IPS-18a (cell line): ENCODE measurements at regions not wholly inside any gene's neighbourhood (a gene's known extent, or its start where the extent isn't known, plus 50 kb on each side); places are given as distances from the start of the nearest gene placed in this dataset.

ENCODE experiments used
- H3K27ac ChIP-seq: one replicate; pipeline ENCODE4 v1.5.1; 2013; ENCODE audit warnings: low read length
- H3K27me3 ChIP-seq: one replicate; pipeline ENCODE4 v1.6.1; 2013; ENCODE audit warnings: mild to moderate bottlenecking, low read length; ENCODE audit not compliant: control insufficient read depth, insufficient read depth
- H3K36me3 ChIP-seq: one replicate; pipeline ENCODE4 v1.6.1; 2013; ENCODE audit warnings: low read depth, low read length; ENCODE audit not compliant: control insufficient read depth
- H3K4me1 ChIP-seq: one replicate; pipeline ENCODE4 v1.6.1; 2013; ENCODE audit warnings: low read depth, low read length; ENCODE audit not compliant: control insufficient read depth
- H3K4me3 ChIP-seq: one replicate; pipeline ENCODE4 v1.5.1; 2013; ENCODE audit warnings: low read length
- H3K9ac ChIP-seq: one replicate; pipeline ENCODE4 v1.6.1; 2013; ENCODE audit warnings: mild to moderate bottlenecking, low read length, moderate library complexity
- H3K9me3 ChIP-seq: one replicate; pipeline ENCODE4 v1.6.1; 2013; ENCODE audit warnings: low read depth, low read length; ENCODE audit not compliant: control insufficient read depth

- no peak overlapping the region for H3K4me3 ChIP-seq
- H3K36me3 ChIP-seq: no peaks in the 10 kb centered on the region
- no peak overlapping the region for H3K9ac ChIP-seq
- H3K27ac ChIP-seq: no peak overlapping the region
- H3K27me3 ChIP-seq: no peaks in the 10 kb centered on the region
- no peaks in the 10 kb centered on the region for H3K9me3 ChIP-seq
- peaks cover 15% of the 10 kb centered on the region for H3K4me1 ChIP-seq
These were observed 66.0 kb upstream of the FOXK1 start for GRCh38 chr7:4616116-4616515.

- no peak overlapping the region for H3K9ac ChIP-seq
- no peaks in the 10 kb centered on the region for H3K4me1 ChIP-seq
- H3K36me3 ChIP-seq: no peaks in the 10 kb centered on the region
- H3K4me3 ChIP-seq: no peak overlapping the region
- H3K27me3 ChIP-seq: no peaks in the 10 kb centered on the region
- H3K27ac ChIP-seq: no peak overlapping the region
- no peaks in the 10 kb centered on the region for H3K9me3 ChIP-seq
These were observed 60.7 kb upstream of the FOXK1 start for GRCh38 chr7:4621396-4621795.

DNA sequence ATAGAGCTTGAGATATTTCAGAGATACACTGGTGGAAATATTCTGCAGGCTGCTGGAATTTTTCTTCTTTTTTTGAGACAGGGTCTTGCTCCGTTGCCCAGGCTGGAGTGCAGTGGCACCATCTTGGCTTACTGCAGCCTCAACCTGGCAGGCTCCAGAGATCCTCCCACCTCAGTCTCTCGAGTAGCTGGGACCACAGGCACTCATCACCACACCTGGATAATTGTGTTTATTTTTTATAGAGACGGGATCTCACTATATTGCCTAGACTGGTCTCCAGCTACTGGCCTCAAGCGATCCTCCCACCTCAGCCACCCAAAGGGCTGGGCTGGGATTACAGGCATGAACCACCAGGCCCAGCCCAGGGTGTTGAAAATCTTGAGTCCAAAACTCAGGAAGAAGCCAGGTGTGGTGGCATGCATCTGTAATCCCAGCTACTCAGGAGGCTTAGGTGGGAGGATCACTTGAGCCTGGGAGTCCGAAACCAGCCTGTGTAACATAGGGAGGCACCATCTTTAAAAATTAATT, 55.7 kb upstream of the FOXK1 start:
- Histone ChIP-seq H3K36me3 (no peaks in the 10 kb centered on the region), H3K9me3 (no peaks in the 10 kb centered on the region), H3K27me3 (peaks cover 33% of the 10 kb centered on the region), H3K9ac (no peak overlapping the region), H3K4me1 (no peaks in the 10 kb centered on the region), H3K27ac (no peak overlapping the region), H3K4me3 (no peak overlapping the region)

DNA sequence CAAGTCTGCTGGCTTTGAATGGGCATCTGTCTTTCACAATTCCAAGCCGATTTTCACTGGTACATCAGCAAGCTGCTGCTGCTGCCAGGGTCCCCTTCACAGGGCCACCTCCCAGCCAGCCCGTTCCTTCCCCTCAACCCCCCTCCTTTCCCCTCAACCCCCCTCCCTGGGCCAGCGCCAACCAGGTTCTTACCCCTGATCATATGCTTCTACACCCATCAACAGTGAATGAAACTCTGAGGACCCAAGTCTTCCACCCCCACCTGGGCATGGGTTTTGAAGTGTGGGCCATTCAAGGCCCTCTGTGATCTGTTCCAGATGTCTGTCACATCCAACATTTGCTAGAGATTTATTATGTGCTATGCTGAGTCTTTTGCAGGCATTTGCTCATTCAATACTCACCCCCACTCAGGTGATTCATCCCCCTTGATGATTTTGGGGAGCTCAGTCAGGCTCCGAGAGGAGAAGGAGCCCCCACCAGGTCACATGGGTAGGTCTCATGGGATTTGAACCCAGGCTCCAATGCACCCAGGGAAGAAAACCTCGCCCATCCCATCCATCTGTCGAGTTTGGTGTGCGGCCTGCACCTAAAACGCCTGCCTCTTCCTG, 52.7 kb upstream of the FOXK1 start:
- H3K27me3 ChIP-seq: peaks cover 54% of the 10 kb centered on the region
- no peak overlapping the region for H3K27ac ChIP-seq
- H3K4me1 ChIP-seq: no peaks in the 10 kb centered on the region
- no peaks in the 10 kb centered on the region for H3K36me3 ChIP-seq
- H3K9me3 ChIP-seq: no peaks in the 10 kb centered on the region
- H3K9ac ChIP-seq: no peak overlapping the region
- H3K4me3 ChIP-seq: no peak overlapping the region

DNA sequence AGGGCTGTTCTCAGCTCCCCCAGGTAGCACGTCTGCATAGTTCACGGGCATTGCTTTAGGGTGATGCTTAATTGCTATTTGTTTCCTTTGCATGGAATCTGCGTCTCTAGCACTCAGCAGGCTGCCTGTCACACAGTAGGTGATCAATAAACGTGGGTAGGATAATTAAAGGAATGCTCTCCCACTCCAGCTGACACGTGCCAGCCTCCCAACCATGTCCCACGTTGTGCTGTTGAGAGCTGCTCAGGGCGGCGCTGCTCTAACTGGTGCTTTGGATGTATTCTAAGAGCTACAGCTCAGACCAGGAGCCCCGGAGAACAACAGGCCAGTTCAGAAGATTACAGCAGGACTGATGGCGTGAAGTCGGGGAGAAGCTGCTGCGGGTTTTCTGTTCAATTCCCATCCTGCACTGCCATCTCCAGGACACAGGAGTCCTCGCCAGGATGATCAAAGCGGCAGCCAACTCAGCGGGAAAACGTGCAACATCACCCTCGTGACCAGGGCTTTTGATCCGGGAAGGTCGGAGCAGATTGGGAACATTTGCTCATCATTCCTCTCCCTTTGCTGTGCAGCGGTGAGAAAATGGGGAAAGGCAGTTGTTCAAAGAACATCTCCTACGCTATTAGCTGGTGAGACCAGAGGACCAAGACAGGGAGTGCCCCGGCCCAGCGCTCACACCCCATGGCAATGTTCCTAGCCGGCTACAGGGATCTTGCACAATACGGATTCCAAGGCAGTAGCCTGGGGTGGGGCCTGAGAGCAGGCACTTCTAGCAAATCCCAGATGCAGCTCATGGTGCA, 50.5 kb upstream of the FOXK1 start:
- H3K36me3 ChIP-seq: no peaks in the 10 kb centered on the region
- H3K4me1 ChIP-seq: no peaks in the 10 kb centered on the region
- H3K9ac ChIP-seq: no peak overlapping the region
- peaks cover 54% of the 10 kb centered on the region for H3K27me3 ChIP-seq
- H3K9me3 ChIP-seq: no peaks in the 10 kb centered on the region
- peak overlapping the region; percentile 51 for H3K4me3 ChIP-seq
- no peak overlapping the region for H3K27ac ChIP-seq
